Skin of body (tissue), 1 donor: ENCODE measurements at regions not wholly inside any gene's neighbourhood (a gene's known extent, or its start where the extent isn't known, plus 50 kb on each side); places are given as distances from the start of the nearest gene placed in this dataset.
"Not testable (repeated sequence)": the region's sequence is repeated elsewhere in the genome, so short reads cannot be mapped to it uniquely, and the experiment has no call there.

Experiments
- DNase-seq: peaks from one replicate; lab custom pipeline; 2025; lab: John Stamatoyannopoulos, UW

GRCh38 chr2:66177128-66177796 is 257.7 kb upstream of the MEIS1 start:
- not testable (repeated sequence) for DNase-seq

GRCh38 chr2:66174491-66174890 is 260.4 kb upstream of the MEIS1 start:
- no peak for DNase-seq

- DNase-seq: no peak
These were observed 261.3 kb upstream of the MEIS1 start for GRCh38 chr2:66173645-66174044.

GRCh38 chr2:66171530-66171929 is 263.4 kb upstream of the MEIS1 start:
- no peak for DNase-seq

GRCh38 chr2:66170744-66171330 is 264.1 kb upstream of the MEIS1 start:
- DNase-seq: no peak

GRCh38 chr2:66169076-66169475 is 265.8 kb upstream of the MEIS1 start:
- DNase-seq: no peak

GRCh38 chr2:66164470-66164869 is 270.5 kb upstream of the MEIS1 start:
- DNase-seq: no peak

- DNase-seq: no peak
These were observed 278.8 kb upstream of the MEIS1 start for GRCh38 chr2:66156171-66156570.

- no peak for DNase-seq
These were observed 281.0 kb upstream of the MEIS1 start for GRCh38 chr2:66153941-66154340.

GRCh38 chr2:66145490-66145889 is 289.4 kb upstream of the MEIS1 start:
- DNase-seq: no peak

- not testable (repeated sequence) for DNase-seq
These were observed 290.6 kb upstream of the MEIS1 start for GRCh38 chr2:66144324-66144723.

GRCh38 chr2:66137606-66138130 is 297.3 kb upstream of the MEIS1 start:
- DNase-seq: peak; percentile 38

- DNase-seq: no peak
These were observed 300.7 kb upstream of the MEIS1 start for GRCh38 chr2:66134138-66134701.

GRCh38 chr2:66127656-66128055 is 307.3 kb upstream of the MEIS1 start:
- no peak for DNase-seq

- DNase-seq: no peak
These were observed 307.9 kb upstream of the MEIS1 start for GRCh38 chr2:66127061-66127460.

GRCh38 chr2:66125951-66126350 is 309.0 kb upstream of the MEIS1 start:
- no peak for DNase-seq

- DNase-seq: no peak
These were observed 312.4 kb upstream of the MEIS1 start for GRCh38 chr2:66122516-66122915.

GRCh38 chr2:66121946-66122345 is 313.0 kb upstream of the MEIS1 start:
- DNase-seq: no peak

- DNase-seq: no peak
These were observed 320.8 kb upstream of the MEIS1 start for GRCh38 chr2:66113988-66114625.

- DNase-seq: no peak
These were observed 323.2 kb upstream of the MEIS1 start for GRCh38 chr2:66111706-66112105.

- DNase-seq: no peak
These were observed 324.3 kb upstream of the MEIS1 start for GRCh38 chr2:66110608-66111007.

GRCh38 chr2:66110086-66110485 is 324.8 kb upstream of the MEIS1 start:
- no peak for DNase-seq
